GM21390 (cell line): ENCODE measurements at regions not wholly inside any gene's neighbourhood (a gene's known extent, or its start where the extent isn't known, plus 50 kb on each side); places are given as distances from the start of the nearest gene placed in this dataset.

Experiments used
- ATAC-seq: cut with Tn5 transposase; IDR thresholded peaks from one replicate; pipeline ENCODE4 v1.9.1; 2021; ENCODE audit not compliant: unreplicated experiment

GRCh38 chr15:39491115-39491885 lies 89.6 kb upstream of the THBS1 start:
- ATAC-seq, result no peak

- no peak for ATAC-seq
Measured at GRCh38 chr15:39491886-39492490, 88.9 kb upstream of the THBS1 start.

DNA sequence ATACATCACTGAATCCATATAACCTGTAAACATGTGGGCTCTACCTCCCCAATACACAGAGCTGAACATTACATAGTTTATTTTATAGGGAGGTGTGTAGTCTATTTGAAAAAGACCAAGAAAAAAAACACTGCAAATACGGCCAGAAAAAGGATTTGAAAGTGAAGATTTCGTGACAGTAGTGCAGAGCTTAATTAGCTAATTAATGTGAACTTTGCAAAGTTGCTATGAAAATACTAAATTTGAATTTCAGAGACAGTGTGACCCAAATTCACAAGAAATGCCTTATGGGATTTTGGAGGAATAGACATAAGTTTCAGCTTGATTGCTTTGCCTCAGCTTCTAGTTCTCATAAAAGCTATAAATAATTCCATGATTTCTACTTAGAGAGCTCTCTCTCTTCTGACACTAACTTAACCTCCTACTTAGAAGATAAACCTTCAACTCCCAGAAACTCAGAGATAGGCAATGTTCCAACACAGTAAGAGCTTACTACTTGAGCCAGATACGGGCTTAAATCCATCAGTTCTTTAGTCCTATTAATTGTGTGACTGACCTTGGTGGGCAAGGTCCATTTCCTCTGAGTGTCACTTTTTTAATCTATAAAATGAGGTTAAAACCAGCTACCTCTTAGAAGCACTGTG lies 87.3 kb upstream of the THBS1 start:
- ATAC-seq, result no peak

GRCh38 chr15:39494462-39494861 lies 86.4 kb upstream of the THBS1 start:
- ATAC-seq, result no peak

DNA sequence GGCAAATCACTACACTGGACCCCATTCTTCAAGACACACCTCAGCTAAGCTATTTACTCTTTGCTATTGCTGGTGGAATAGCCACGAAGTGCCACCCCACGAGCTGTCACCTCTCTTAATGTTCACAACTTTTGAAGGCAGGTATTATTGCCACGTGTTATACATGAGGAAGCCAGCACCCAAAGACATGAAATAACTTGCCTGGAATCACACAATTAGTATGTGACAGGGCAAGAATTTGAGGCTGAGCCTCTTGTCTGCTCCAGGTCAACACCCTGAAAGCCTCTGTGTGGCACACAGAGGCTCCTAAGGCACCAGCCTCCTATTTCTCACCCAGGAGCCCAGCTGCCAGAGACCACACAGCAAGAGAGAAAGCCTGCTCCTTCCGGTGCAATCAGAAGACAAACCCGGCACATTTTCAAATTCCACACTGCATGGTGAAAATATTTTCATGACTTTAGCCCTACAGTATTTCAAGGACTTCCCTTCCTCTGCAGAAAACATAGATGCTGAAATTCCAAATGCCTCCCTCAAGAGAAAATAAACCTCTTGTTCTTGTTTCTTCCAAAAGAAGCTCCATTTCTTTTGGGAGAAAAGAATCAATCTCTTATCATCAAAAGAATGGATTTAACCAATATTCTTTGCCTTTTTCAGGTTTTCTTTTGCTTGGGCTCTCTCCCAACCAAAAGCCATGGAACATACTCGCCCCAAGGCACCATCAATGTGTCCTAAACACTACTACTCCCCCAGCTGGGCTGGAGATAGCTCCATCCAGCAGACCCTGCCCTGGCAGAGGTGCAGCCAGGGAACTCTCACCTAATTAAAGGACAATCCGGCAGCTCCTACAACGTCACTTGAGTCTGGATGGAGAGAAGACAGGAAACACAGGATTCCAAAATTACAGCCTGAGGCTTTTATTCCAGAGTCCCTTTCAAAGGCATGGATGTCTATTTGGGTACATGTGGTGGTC lies 84.7 kb upstream of the THBS1 start:
- ATAC-seq, result no peak

DNA sequence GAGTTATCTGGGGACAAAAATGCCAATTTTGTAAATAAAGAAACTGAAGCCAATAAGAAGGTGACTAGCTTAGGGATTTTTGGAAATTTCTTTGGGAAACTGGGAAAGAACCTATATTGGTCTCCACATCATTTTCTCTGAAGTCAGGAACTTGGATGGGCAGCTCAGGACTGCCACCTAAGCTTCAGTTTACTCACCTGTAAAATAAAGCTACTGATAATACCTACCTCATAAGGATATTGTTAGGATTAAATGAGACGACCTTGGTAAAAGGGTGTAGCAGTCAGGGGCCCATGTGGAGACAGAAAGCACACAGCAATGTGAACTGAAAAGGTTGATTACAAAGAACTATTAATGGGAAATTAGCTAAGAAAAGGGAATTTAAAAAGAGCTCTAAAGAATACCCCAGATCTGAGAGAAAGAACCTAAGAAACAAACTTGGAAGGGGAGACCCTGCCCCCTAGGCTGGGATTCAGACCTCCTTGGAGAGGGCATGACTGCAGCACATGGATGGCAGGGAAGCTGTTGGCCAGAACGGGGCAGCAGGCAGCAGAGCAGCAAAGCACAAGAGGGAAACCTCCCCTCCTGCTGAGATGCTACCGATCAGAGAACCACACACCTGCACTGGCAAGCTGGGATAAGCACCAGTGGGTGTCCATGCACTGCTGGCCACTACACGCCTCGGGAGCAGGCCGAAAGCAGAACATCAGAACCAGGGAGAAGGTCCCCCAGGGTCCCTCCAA lies 83.7 kb upstream of the THBS1 start:
- ATAC-seq, result no peak

DNA sequence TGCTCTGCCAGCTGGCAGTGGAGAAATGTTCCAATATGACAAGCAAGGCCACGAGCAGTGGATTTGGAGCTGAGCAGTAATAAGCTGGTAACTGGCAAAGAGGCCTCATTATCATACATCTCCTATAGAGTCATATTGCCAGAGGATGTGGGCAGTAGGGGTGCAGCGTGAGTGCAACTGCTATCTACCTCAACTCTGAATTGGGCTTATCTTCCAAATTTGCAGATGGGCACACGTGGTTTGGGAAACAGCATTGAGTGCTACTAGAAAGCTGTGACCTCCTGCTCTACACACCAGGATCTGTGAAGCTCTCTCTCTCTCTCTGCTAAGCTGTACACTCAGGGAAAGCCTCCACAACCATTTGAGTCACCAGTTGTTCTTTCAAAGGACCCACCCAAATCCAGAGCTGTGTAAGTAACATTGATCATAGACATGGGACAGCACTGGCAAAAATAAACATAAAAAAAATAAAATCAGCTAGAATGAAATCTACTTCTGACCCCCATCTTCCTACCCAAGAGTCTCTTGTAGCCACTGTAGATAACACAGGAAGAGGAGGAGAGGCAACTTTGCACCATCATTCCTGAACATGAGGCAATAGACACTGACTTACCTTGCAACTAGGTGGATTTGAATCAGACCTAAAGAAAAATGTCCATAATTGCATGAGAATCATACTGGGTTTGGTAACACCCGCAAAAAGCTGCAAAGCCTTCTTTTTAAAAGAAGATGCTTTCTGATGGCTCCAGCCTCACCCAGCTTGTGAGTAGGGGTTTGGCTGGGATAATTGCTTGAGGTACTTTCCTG lies 82.9 kb upstream of the THBS1 start:
- ATAC-seq, result no peak

- no peak for ATAC-seq
Measured at GRCh38 chr15:39498629-39499028, 82.2 kb upstream of the THBS1 start.

DNA sequence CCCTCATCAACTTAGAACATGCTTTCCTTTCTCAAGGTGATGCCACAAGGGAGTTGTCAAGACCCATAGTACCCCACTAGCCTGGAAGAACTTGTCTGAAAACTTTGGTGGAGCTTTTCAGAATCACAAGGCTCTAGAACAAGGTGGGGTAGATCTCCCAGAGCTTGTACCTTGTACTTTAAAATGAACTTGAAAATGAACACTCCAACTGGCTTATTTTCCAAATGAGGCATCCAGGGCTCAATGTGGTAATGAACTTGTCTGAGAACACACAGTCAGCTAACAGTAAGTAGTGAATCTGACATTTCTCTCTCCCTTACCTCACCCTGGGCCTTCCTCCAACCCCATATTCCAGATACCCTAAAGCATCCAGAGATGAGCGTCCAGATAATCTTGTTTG lies 81.8 kb upstream of the THBS1 start:
- no peak for ATAC-seq

DNA sequence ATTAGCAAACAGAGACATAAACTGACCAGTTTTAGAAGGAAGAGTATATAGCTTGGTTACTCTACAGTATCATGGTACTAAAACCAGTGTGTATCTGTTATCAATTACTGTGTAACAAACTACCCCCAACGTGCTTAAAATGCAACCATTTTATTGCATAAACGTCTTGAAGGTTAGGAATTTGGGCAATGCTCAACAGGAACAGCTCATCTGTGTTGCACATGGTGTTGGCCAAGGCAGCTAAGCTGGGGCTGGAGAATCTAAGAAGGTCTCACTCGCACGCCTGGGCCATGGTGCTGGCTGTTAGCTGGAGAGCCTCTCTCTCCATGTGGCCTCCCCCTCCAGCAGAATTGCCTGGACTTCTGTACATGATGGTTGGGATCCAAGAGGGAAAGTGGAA lies 81.2 kb upstream of the THBS1 start:
- ATAC-seq, result no peak

- ATAC-seq, result no peak
Measured at GRCh38 chr15:39501366-39502081, 79.4 kb upstream of the THBS1 start.

DNA sequence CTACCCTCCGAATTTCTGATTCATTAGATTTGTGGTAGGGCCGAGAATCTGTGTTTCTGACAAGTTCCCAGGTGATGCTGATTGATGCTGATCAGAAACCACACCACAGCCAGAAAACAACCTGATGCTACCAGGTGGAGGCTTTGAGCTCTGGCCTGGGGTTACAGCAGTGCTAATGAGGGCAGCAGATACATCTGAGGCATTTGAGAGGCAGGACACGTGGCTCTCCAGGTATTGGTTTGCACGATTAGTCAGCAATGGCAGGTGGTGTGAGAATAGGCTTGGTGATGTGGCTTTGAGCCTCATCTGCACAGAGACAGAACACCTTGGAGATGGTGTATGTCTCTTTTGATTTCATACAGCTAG lies 78.8 kb upstream of the THBS1 start:
- ATAC-seq, result no peak

DNA sequence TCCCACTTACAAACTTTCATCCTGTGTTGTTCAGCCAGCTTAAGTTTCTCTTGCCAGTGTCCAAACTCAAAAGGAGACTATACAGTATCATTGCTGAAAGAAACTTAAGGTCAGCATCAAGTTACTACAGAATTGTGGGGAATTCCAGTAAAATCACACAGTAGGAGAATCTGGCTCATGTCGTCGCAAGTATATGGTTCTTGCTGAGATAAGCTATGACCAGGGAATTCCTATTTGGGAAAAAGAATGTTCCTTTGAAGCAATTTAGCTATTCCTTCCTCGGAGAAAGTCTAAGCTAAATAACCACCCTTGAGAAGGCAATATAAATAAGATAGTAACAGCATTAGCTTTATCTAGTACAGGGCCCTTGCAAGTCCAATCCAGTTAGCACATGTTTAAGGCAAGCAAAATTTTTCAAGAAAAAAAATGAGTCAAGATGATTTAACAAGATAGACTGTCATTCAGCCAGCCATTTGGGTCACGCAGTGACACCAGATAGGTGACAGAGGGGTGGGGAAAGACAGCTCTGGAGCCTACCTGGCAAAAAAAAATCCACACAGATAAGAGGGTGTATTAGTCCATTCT lies 78.2 kb upstream of the THBS1 start:
- no peak for ATAC-seq

- no peak for ATAC-seq
Measured at GRCh38 chr15:39503526-39503925, 77.4 kb upstream of the THBS1 start.

- no peak for ATAC-seq
Measured at GRCh38 chr15:39504808-39505207, 76.1 kb upstream of the THBS1 start.

- ATAC-seq, result no peak
Measured at GRCh38 chr15:39506146-39506545, 74.7 kb upstream of the THBS1 start.

- no peak for ATAC-seq
Measured at GRCh38 chr15:39508536-39508935, 72.3 kb upstream of the THBS1 start.

DNA sequence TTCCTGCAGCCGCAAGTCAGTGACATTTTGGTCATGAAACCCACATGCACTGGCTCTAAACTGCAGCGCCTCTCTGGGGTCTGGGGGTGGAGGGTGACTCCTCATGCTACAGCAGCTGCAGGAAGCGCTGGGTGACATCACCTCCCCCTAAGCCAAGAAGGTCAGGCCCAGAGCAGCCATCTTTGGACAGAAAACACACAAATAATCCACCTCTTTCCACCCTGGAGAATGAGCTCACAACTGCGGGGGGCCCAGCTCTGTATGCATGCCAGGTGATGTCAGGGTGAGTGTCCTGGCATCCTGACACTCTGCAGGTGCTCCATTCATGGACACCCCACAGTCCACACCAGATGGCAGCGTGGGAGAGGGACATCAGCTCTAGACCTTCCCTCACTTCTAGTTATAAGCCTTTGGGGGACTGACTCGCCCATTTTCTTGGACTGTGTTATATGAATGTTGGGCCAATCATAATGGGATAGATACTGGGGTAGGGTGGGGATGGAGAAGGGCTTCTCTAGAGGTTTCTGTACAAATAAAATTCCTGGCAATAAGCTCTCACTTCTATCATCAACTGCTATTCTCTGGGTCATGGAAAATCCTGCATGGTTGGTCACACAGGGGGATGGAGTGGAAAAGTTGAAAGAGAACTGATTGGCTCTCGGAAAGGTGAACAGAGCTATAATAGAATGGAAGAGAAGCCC lies 70.7 kb upstream of the THBS1 start:
- ATAC-seq, result no peak
